Panc1 (cell line): ENCODE measurements at regions not wholly inside any gene's neighbourhood (a gene's known extent, or its start where the extent isn't known, plus 50 kb on each side); places are given as distances from the start of the nearest gene placed in this dataset.

Experiments
- ATAC-seq: fragments of 200-7000 bp; cut with Tn5 transposase; 2 replicates; pipeline ENCODE4 v1.9.1; 2020; ENCODE audit warnings: mild to moderate bottlenecking, moderate library complexity
- BruUV-seq: library from RNA; stranded (reverse); fragments of 400-500 nt; replicated peaks from 2 replicates; lab custom pipeline; 2021; lab: Mats Ljungman, UMichigan
- CTCF ChIA-PET: fragments of 300-600 bp; sonication (Branson Sonifier 250); formaldehyde crosslinking; loops from one replicate; lab custom pipeline; 2022; ENCODE audit warnings: antibody characterized with exemption; lab: Charles Lee
- POLR2A ChIA-PET: fragments of 300-600 bp; sonication (Branson Sonifier 250); formaldehyde crosslinking; loops from one replicate; lab custom pipeline; 2022; ENCODE audit warnings: antibody characterized with exemption; lab: Charles Lee
- DNase-seq: peaks from one replicate; pipeline ENCODE4 v3.0.0-alpha.2; 2010; ENCODE audit warnings: low read depth, low spot score
- H3K27ac ChIP-seq: 2 replicates; pipeline ENCODE4 v1.5.1; 2011; ENCODE audit warnings: mild to moderate bottlenecking, low read length, inconsistent platforms
- H3K27me3 ChIP-seq: fragments of 200-500 bp; sonication (Bioruptor generic); 2 replicates; pipeline ENCODE4 v1.6.0; 2014; ENCODE audit warnings: low read length, inconsistent platforms; ENCODE audit not compliant: control insufficient read depth, insufficient read depth
- H3K36me3 ChIP-seq: fragments of 200-500 bp; sonication (Bioruptor generic); 2 replicates; pipeline ENCODE4 v1.5.1; 2014; ENCODE audit warnings: inconsistent platforms, mild to moderate bottlenecking, low read length, moderate library complexity; ENCODE audit not compliant: control insufficient read depth, insufficient read depth
- H3K4me1 ChIP-seq: 2 replicates; pipeline ENCODE4 v1.5.1; 2011; ENCODE audit warnings: inconsistent platforms, mild to moderate bottlenecking, low read length, moderate library complexity; ENCODE audit not compliant: control insufficient read depth, insufficient read depth
- H3K4me3 ChIP-seq, 2 experiments: 2 replicates each; pipeline ENCODE4 v1.5.1; 2011 to 2012; ENCODE audit warnings: low read depth in 2 of 2, low read length in 2 of 2, mild to moderate bottlenecking in 2 of 2, inconsistent platforms in 1 of 2, moderate library complexity in 1 of 2
- H3K9me3 ChIP-seq: fragments of 200-500 bp; sonication (Bioruptor generic); 2 replicates; pipeline ENCODE4 v1.5.1; 2014; ENCODE audit warnings: low read depth, mild to moderate bottlenecking, inconsistent platforms, low read length, moderate library complexity; ENCODE audit not compliant: control insufficient read depth, insufficient read depth
- POLR2AphosphoS5 ChIP-seq: IDR thresholded peaks from 2 replicates; pipeline ENCODE4 v1.6.1; 2012; ENCODE audit warnings: mild to moderate bottlenecking, low read depth, low read length, moderate library complexity
- SIN3A ChIP-seq: IDR thresholded peaks from 2 replicates; pipeline ENCODE4 v1.6.1; 2012; ENCODE audit warnings: low read depth, mild to moderate bottlenecking, low read length, moderate library complexity, borderline replicate concordance; ENCODE audit not compliant: insufficient read depth
- TCF7L2 ChIP-seq: IDR thresholded peaks from 2 replicates; pipeline ENCODE4 v1.6.1; 2011; ENCODE audit warnings: mild to moderate bottlenecking, low read depth, low read length, inconsistent platforms
- in situ Hi-C: cut with HindIII; loops from 2 replicates; pipeline ENCODE4 v1.10.0; 2016; ENCODE audit warnings: low sequenced_read_pairs, low pct_unique_long_range_greater_than_20kb
- intact Hi-C: fragments of 100-400 bp; cut with micrococcal nuclease; formaldehyde crosslinking; loops from one replicate; pipeline ENCODE4 v1.10.0; 2022; ENCODE audit not compliant: unreplicated experiment
- TF ChIP-seq, protein P1 (sequence below): fragments of 450-650 bp; IDR thresholded peaks from 2 replicates; pipeline ENCODE4 v1.5.1; 2017; ENCODE audit warnings: mild to moderate bottlenecking
- TF ChIP-seq, protein P2 (sequence below), 2 experiments: IDR thresholded peaks; 2 replicates each; pipeline ENCODE4 v1.6.1; 2011 to 2012; ENCODE audit warnings: low read depth in 2 of 2, control low read depth in 1 of 2, low read length in 1 of 2, mild to moderate bottlenecking in 1 of 2, moderate library complexity in 1 of 2; ENCODE audit not compliant: insufficient read depth in 1 of 2

DNA sequence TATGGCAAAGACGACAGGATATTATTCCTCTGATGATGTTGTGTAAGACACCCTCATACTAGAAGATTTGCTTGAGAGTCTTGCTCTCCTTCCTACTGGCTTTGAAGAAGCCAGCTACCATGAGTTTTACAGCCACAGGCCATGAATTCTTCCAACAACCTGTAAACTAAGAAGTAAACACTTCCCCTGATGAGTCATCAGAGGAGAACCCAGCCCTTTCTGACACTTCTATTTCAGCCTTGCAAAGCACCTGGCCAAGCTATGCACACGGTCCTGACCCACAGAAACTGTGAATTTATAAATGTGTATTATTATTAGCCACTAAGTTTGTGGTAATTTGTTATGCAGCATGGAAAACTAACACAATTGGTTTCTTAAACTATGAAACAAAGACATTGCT, 288.8 kb upstream of the ADAMTSL1 start:
- no peaks in the 10 kb centered on the region for H3K9me3 ChIP-seq
- intact Hi-C loops (no loop called here), in situ Hi-C loops (no loop called here)
- ATAC-seq, result no peak
- no peaks in the 10 kb centered on the region for H3K27me3 ChIP-seq
- TF ChIP-seq TCF7L2, result no peak
- TF ChIP-seq, protein P1, sequence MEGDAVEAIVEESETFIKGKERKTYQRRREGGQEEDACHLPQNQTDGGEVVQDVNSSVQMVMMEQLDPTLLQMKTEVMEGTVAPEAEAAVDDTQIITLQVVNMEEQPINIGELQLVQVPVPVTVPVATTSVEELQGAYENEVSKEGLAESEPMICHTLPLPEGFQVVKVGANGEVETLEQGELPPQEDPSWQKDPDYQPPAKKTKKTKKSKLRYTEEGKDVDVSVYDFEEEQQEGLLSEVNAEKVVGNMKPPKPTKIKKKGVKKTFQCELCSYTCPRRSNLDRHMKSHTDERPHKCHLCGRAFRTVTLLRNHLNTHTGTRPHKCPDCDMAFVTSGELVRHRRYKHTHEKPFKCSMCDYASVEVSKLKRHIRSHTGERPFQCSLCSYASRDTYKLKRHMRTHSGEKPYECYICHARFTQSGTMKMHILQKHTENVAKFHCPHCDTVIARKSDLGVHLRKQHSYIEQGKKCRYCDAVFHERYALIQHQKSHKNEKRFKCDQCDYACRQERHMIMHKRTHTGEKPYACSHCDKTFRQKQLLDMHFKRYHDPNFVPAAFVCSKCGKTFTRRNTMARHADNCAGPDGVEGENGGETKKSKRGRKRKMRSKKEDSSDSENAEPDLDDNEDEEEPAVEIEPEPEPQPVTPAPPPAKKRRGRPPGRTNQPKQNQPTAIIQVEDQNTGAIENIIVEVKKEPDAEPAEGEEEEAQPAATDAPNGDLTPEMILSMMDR, result no peak
- TF ChIP-seq SIN3A, result no peak
- TF ChIP-seq, protein P2, sequence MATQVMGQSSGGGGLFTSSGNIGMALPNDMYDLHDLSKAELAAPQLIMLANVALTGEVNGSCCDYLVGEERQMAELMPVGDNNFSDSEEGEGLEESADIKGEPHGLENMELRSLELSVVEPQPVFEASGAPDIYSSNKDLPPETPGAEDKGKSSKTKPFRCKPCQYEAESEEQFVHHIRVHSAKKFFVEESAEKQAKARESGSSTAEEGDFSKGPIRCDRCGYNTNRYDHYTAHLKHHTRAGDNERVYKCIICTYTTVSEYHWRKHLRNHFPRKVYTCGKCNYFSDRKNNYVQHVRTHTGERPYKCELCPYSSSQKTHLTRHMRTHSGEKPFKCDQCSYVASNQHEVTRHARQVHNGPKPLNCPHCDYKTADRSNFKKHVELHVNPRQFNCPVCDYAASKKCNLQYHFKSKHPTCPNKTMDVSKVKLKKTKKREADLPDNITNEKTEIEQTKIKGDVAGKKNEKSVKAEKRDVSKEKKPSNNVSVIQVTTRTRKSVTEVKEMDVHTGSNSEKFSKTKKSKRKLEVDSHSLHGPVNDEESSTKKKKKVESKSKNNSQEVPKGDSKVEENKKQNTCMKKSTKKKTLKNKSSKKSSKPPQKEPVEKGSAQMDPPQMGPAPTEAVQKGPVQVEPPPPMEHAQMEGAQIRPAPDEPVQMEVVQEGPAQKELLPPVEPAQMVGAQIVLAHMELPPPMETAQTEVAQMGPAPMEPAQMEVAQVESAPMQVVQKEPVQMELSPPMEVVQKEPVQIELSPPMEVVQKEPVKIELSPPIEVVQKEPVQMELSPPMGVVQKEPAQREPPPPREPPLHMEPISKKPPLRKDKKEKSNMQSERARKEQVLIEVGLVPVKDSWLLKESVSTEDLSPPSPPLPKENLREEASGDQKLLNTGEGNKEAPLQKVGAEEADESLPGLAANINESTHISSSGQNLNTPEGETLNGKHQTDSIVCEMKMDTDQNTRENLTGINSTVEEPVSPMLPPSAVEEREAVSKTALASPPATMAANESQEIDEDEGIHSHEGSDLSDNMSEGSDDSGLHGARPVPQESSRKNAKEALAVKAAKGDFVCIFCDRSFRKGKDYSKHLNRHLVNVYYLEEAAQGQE (IDR thresholded peaks at IDR 0.05; ENCODE audit: insufficient read depth in 1 of 2, low read depth in 2 of 2, low read length in 1 of 2), result no peak
- TF ChIP-seq POLR2AphosphoS5, result no peak
- H3K4me1 ChIP-seq, result no peaks in the 10 kb centered on the region
- H3K4me3 ChIP-seq, result no peak overlapping the region
- ChIA-PET POLR2A (no interaction called here), CTCF (no interaction called here)
- no peak overlapping the region for H3K27ac ChIP-seq
- no TSS peak for BruUV-seq
- no peaks in the 10 kb centered on the region for H3K36me3 ChIP-seq
- no peak for DNase-seq

DNA sequence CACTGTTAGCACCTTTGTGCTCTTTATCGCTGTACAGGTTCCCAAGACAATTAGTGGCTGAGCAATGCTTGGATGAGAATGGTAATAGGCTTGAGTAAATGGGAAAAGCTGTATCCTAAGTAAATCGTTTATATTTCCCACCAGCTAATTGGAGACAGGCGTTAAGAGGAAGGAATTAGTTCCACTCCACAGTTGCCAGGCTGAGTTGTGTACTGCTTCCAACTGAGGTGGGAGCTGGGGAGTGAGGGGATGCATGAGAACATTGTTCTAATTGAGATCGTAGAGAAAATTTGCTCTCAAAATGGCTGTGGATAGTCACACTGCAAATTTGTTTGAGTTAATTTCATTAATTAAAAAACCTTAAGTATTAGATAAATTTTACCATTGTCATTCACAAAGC, 285.0 kb upstream of the ADAMTSL1 start:
- Histone ChIP-seq H3K4me1 (no peaks in the 10 kb centered on the region), H3K4me3 (no peak overlapping the region), H3K27me3 (no peaks in the 10 kb centered on the region), H3K9me3 (no peaks in the 10 kb centered on the region), H3K36me3 (no peaks in the 10 kb centered on the region), H3K27ac (no peak overlapping the region)
- ATAC-seq (no peak), DNase-seq (no peak)
- no peak for TF ChIP-seq SIN3A
- TF ChIP-seq, protein P2 (IDR thresholded peaks at IDR 0.05; ENCODE audit: insufficient read depth in 1 of 2, low read depth in 2 of 2, low read length in 1 of 2), result no peak
- TF ChIP-seq POLR2AphosphoS5, result no peak
- TF ChIP-seq TCF7L2, result no peak
- TF ChIP-seq, protein P1, result no peak
- ChIA-PET POLR2A (no interaction called here), CTCF (no interaction called here)
- no TSS peak for BruUV-seq
- in situ Hi-C loops, result no loop called here
- intact Hi-C loops, result no loop called here
